Activated naive CD8-positive, alpha-beta T cell (primary cell): ENCODE measurements at regions not wholly inside any gene's neighbourhood (a gene's known extent, or its start where the extent isn't known, plus 50 kb on each side); places are given as distances from the start of the nearest gene placed in this dataset.
"Not testable (repeated sequence)": the region's sequence is repeated elsewhere in the genome, so short reads cannot be mapped to it uniquely, and the experiment has no call there.

ENCODE experiments used
- H3K27ac Mint-ChIP-seq: one replicate; pipeline ENCODE4 v1.8.0; 2021; ENCODE audit warnings: mixed read lengths
- H3K27me3 Mint-ChIP-seq: one replicate; pipeline ENCODE4 v1.8.0; 2021; ENCODE audit warnings: mixed read lengths
- H3K36me3 Mint-ChIP-seq: one replicate; pipeline ENCODE4 v1.8.0; 2021; ENCODE audit warnings: mixed read lengths
- H3K4me1 Mint-ChIP-seq: one replicate; pipeline ENCODE4 v1.8.0; 2021; ENCODE audit warnings: low read depth, mixed read lengths
- H3K4me3 Mint-ChIP-seq: one replicate; pipeline ENCODE4 v1.8.0; 2021; ENCODE audit warnings: mild to moderate bottlenecking, mixed read lengths
- H3K9me3 Mint-ChIP-seq: one replicate; pipeline ENCODE4 v1.8.0; 2021; ENCODE audit warnings: low read depth, mixed read lengths

DNA sequence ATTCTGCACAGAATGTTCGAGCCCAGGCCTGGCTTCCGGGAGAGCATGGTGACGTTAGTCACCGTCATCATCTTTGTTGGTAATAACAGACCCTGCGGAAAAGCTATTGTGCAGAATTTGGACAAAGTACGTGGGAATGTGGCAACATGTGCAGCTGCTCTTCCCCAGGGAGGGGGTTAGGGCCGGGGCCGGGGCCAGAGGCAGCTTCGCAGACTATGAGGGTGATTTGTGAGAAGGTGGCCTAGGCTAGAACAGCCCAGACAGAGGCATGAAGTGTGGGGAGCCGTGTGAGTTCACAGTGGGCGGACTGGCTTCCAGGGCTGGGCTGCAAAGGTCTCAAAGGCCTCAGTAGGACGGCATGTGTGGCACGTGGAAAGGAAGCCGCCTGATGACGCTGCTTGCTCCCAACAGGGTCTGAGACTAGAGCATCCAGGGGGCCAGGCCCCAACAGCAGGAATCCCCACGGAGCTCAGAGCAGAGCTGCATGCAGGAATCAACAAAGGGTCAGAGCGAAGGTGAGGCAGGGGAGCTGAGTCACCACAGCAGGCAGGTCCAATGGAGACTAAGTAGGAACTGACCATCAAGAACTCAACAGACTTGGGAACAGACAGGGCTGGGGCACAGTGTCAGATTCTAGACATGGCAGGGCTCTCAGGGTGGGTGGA, 109.2 kb downstream of the NPIPB11 start:
- not testable (repeated sequence) for H3K9me3 Mint-ChIP-seq, H3K4me1 Mint-ChIP-seq, H3K27me3 Mint-ChIP-seq, H3K4me3 Mint-ChIP-seq, H3K27ac Mint-ChIP-seq, H3K36me3 Mint-ChIP-seq

- H3K36me3 Mint-ChIP-seq, H3K27me3 Mint-ChIP-seq, H3K4me1 Mint-ChIP-seq, H3K27ac Mint-ChIP-seq, H3K9me3 Mint-ChIP-seq, H3K4me3 Mint-ChIP-seq: not testable (repeated sequence)
Measured at GRCh38 chr16:29296176-29296575, 110.3 kb downstream of the NPIPB11 start.

GRCh38 chr16:29294951-29295795, 111.3 kb downstream of the NPIPB11 start:
- not testable (repeated sequence) for H3K4me3 Mint-ChIP-seq, H3K27me3 Mint-ChIP-seq, H3K27ac Mint-ChIP-seq, H3K4me1 Mint-ChIP-seq, H3K9me3 Mint-ChIP-seq, H3K36me3 Mint-ChIP-seq

- not testable (repeated sequence) for H3K4me3 Mint-ChIP-seq, H3K4me1 Mint-ChIP-seq, H3K36me3 Mint-ChIP-seq, H3K9me3 Mint-ChIP-seq, H3K27me3 Mint-ChIP-seq, H3K27ac Mint-ChIP-seq
Measured at GRCh38 chr16:29294400-29294933, 112.0 kb downstream of the NPIPB11 start.

DNA sequence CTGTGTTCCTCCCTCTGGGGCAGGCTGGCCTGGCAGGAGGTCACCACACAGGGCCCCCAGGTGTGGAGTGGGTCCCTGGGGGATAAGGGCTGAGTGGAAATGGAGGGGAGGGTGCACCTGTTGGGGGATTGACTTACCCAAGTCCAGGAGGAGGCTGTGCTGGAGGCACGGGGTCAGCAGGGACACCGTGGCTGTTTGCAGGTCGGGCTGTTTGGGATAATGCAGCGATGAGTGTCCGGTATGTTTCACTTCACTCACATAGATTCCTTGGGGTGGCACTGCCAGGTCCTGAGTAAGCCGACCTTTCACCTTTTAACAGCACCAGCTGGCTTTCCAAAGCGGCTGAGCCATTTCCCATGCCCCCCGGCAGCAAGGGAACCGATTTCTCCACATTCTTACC, 113.0 kb downstream of the NPIPB11 start:
- H3K36me3 Mint-ChIP-seq, H3K27ac Mint-ChIP-seq, H3K9me3 Mint-ChIP-seq, H3K4me1 Mint-ChIP-seq, H3K4me3 Mint-ChIP-seq, H3K27me3 Mint-ChIP-seq: not testable (repeated sequence)

GRCh38 chr16:29292952-29293471, 113.5 kb downstream of the NPIPB11 start:
- not testable (repeated sequence) for H3K9me3 Mint-ChIP-seq, H3K36me3 Mint-ChIP-seq, H3K27ac Mint-ChIP-seq, H3K4me1 Mint-ChIP-seq, H3K4me3 Mint-ChIP-seq, H3K27me3 Mint-ChIP-seq

GRCh38 chr16:29291329-29292271, 114.9 kb downstream of the NPIPB11 start:
- H3K27ac Mint-ChIP-seq, H3K36me3 Mint-ChIP-seq, H3K27me3 Mint-ChIP-seq, H3K4me1 Mint-ChIP-seq, H3K9me3 Mint-ChIP-seq, H3K4me3 Mint-ChIP-seq: not testable (repeated sequence)

- Mint-ChIP-seq H3K4me3 (no peak overlapping the region), H3K27ac (no peak overlapping the region), H3K4me1 (peaks cover 3% of the 10 kb centered on the region), H3K9me3 (no peaks in the 10 kb centered on the region), H3K36me3 (no peaks in the 10 kb centered on the region), H3K27me3 (no peaks in the 10 kb centered on the region)
Measured at GRCh38 chr16:29290631-29291247, 115.8 kb downstream of the NPIPB11 start.

DNA sequence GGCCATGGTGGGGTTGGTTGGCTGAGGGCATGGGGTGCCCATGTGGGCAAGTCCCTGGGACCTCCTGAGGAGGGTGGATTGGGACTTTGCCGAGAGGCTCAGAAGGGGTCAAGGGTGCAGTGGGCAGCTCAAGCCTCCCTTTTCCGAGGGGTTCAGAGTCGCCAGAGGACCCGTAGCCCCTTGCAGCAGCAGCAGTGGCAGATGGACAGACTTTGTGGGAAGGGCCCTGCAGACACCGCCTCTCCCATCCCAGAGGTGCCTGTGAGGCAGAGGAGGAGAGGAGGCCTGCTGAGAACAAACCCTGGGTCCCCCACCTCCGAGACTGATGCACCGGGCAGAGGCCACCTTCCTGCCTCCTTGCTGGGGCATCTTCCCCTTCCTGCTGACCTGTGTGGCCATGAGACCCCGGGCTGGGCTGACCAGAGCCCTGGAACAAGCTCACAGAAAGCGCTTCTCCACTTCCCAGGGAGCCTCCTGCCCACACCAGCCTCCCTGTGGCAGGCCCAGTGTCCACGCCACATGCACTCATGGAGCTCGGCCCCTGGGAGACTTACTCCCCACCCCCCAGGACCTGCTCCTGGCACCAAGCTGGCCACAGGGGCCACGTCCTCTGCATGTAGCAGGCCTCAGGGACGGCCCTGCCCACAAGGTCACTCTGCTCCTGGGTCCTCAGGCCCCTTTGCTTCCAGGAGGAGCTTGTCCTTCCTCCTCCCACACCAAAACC, 116.8 kb downstream of the NPIPB11 start:
- not testable (repeated sequence) for H3K27me3 Mint-ChIP-seq, H3K27ac Mint-ChIP-seq, H3K36me3 Mint-ChIP-seq, H3K4me1 Mint-ChIP-seq, H3K4me3 Mint-ChIP-seq, H3K9me3 Mint-ChIP-seq

DNA sequence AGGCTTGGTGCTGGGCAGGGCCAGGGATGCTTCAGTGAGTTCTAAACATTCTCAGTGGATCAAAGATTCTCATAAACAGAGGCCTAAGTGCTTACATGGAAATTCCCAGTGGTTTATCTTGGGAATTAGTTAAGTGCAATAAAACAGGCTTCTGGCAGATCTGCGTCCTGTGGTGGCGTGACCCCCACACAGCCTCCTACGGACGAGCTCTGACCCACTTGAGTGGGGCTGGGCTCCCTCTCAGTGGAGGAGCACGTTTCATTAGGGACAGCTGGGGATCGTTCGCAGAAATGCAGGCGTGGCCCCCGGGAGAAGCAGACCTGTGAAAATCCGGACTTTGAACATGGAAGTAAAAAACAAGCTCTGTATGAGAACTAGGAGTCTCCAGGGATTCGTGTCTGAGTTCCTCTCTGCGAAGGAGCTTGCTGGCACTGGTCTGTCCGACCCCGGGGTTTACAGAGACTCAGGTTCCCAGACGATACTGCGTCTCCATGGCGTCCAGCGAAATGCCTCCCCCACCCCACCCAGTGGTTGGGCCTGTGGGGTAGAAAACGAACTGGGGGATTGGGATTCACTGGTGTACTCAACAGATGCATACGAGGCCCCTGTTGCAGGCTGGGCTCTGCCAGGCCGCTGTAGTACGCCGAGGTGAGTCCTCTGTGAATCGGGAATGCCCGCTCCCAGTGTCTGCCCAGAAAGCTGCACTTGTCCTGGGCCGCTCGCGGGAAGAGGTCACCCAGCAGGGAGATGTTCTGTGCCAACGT, 117.6 kb downstream of the NPIPB11 start:
- H3K4me3 Mint-ChIP-seq, H3K9me3 Mint-ChIP-seq, H3K4me1 Mint-ChIP-seq, H3K36me3 Mint-ChIP-seq, H3K27me3 Mint-ChIP-seq, H3K27ac Mint-ChIP-seq: not testable (repeated sequence)

- not testable (repeated sequence) for H3K27ac Mint-ChIP-seq, H3K9me3 Mint-ChIP-seq, H3K36me3 Mint-ChIP-seq, H3K4me3 Mint-ChIP-seq, H3K27me3 Mint-ChIP-seq, H3K4me1 Mint-ChIP-seq
Measured at GRCh38 chr16:29287871-29288535, 118.5 kb downstream of the NPIPB11 start.

GRCh38 chr16:29287246-29287645, 119.3 kb downstream of the NPIPB11 start:
- not testable (repeated sequence) for H3K27ac Mint-ChIP-seq, H3K4me3 Mint-ChIP-seq, H3K9me3 Mint-ChIP-seq, H3K27me3 Mint-ChIP-seq, H3K36me3 Mint-ChIP-seq, H3K4me1 Mint-ChIP-seq

DNA sequence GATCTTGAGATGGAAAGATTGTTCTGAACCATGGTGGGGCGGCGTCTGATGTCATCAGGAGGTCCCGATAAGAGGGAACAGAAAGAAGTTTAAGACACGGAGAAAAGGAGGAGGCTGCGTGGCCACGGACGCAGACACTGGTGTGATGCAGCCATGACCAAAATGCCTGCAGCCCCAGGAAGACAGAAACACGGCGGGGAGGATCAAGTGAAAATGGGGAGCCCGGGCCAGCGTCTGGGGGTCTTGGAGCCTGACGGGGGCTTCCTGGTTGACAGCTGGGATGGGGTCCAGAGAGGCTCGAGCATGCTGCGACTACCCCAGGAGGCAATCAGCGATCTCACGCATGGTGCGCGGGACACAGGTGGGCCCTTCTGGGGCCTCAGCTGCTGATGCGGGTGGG, 119.7 kb downstream of the NPIPB11 start:
- H3K4me1 Mint-ChIP-seq, H3K9me3 Mint-ChIP-seq, H3K27me3 Mint-ChIP-seq, H3K36me3 Mint-ChIP-seq, H3K4me3 Mint-ChIP-seq, H3K27ac Mint-ChIP-seq: not testable (repeated sequence)
